HG03378 (cell line): ENCODE measurements at regions not wholly inside any gene's neighbourhood (a gene's known extent, or its start where the extent isn't known, plus 50 kb on each side); places are given as distances from the start of the nearest gene placed in this dataset.
A peak's percentile ranks its signal among the peaks of the same experiment; 100 is the strongest.

ENCODE experiments used
- ATAC-seq: cut with Tn5 transposase; IDR thresholded peaks from one replicate; pipeline ENCODE4 v1.9.1; 2021; ENCODE audit warnings: mild to moderate bottlenecking, moderate library complexity; ENCODE audit not compliant: unreplicated experiment

GRCh38 chr1:178973652-178974101 is 52.0 kb upstream of the FAM20B start:
- peak; percentile 62 for ATAC-seq
